GM21423 (cell line): ENCODE measurements at regions not wholly inside any gene's neighbourhood (a gene's known extent, or its start where the extent isn't known, plus 50 kb on each side); places are given as distances from the start of the nearest gene placed in this dataset.
"Not testable (repeated sequence)": the region's sequence is repeated elsewhere in the genome, so short reads cannot be mapped to it uniquely, and the experiment has no call there.

Experiments
- ATAC-seq: cut with Tn5 transposase; IDR thresholded peaks from one replicate; pipeline ENCODE4 v1.9.1; 2021; ENCODE audit warnings: mild to moderate bottlenecking, moderate library complexity; ENCODE audit not compliant: unreplicated experiment

DNA sequence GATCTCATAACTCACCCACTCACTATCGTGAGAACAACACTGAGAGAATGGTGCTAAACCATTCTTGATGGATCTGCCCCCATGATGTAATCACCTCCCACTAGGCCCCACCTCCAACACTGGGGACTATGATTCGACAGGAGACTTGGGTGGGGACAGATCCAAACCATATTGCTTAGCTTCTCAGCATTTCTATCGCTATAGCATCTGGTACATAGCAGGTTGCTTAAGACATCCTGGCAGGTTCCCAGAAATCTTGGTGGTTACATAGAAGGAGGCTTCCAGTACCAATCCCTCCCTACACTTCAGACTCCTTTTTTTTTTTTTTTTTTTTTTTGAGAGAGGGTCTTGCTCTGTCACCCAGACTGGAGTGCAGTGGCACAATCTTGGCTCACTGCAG is 487.8 kb downstream of the EDEM1 start:
- no peak for ATAC-seq

DNA sequence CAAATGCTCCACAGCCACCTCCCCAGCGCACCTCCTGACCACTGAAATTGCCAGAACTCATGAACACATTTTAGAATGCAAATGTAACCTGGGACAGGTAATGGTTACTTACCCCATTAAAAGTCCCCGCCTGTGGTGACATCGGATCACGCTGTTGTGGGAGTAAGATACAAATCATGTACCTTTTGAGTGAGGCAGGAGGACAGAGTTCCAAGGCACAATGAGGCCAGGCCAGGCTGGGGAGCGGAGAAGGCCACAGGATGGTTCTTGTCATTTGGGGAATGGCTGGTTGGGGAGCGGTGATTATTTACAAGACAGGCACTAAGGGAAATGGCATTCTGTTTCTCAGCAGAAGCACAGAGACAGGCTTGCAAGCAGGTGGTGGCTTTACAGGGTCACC is 490.0 kb downstream of the EDEM1 start:
- no peak for ATAC-seq

DNA sequence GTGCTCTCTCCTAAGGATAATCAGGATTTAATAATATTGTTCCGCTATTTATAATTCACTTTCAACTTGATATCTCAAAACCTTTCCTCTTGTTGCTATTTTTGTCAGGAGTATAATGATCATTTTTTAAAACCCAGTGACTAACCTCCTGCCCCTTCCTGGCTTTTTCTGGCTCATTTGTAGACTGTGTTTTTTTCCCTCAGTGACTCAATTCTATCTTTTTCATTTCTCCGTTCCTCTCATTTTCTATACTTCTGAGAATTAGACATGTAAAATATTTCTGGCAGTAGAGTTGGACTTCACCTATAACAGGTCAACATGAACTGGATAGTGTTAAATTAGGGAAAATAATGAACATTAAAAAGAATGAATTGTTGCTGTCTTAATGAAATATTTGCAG is 490.7 kb downstream of the EDEM1 start:
- ATAC-seq: no peak

DNA sequence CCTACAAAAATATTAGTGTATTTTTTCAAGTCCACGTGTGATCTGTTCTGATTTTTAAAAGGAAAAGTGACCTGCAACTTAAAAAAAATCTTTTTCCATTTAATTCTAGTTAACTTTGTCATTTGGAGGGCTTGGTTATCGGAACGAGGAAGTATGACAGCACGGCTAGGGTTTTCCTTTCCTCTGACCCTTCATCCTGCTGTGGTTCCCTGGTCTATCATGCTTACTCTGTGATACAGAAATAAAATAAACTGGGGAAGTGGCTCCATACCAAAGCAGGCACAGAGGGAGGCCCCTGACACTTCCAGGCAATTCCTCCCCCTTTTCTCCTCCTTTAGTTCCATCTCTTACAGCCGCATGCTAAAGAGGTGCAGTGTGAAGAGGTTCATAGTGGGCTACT is 491.3 kb downstream of the EDEM1 start:
- ATAC-seq: no peak

DNA sequence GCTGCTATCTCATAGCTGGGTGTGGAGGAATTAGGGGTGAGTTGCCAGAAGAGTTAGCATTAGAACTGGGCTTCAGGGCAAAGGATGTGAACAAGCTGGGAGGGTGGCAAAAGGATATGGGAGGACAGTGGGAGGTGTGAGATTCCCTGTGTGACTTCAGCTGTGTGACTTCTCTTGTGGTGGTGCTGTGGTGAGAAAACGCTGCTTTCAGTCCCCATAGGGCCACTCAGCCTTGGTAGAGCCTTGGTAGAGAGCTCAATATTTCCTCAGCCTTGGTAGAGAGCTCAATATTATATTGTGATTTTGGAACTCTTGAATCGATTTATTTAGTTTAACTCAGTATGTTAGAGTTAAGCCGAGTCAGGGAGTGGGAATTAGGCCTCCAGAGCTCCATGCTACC is 499.7 kb downstream of the EDEM1 start:
- no peak for ATAC-seq

DNA sequence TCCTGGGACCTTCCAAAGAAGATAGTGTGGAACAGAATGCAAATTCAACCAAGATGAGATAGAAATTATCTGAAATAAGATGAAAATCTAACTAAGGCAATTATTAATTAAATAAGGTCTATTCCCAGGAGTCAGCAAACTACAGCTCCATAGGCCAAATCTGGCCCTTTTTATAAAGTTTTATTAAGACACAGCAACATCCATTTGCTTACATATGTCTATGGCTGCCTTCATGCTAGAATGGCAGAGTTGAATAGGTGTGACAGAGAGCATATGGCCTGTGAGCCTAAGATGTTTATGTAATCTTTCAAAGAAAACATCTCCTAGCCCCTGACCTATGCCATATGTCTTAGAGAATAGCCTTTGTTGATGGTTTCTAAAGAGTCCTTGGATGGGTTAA is 503.0 kb downstream of the EDEM1 start:
- no peak for ATAC-seq

DNA sequence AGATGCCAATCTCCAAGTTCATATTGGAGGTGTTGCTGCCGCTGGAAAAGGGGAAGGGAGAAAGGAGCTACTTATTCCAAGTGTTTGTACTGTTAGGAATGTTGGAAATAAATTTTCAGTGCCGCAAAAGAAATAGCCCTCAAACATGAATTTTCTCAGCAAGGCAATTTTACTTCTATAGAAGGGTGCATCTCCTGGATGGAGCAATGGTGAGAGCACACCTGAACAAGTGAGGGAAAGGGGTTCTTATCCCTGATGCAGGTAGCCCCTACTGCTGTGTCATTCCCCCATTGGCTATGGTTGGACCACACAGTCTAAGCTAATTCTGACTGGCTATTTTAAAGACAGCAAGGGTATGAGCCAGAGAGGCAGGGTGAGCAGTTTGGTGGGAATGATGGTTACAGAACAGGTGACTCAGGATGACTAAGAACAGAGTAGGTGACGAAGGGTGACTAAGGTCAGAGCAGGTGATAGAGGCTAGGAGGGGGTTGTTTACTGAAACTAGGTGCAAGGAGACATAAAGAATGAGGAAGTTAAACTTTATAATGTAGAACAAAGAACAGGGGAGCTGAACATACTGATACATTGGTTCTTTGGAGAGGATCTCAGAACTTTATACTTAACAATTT is 503.5 kb downstream of the EDEM1 start:
- ATAC-seq: no peak

DNA sequence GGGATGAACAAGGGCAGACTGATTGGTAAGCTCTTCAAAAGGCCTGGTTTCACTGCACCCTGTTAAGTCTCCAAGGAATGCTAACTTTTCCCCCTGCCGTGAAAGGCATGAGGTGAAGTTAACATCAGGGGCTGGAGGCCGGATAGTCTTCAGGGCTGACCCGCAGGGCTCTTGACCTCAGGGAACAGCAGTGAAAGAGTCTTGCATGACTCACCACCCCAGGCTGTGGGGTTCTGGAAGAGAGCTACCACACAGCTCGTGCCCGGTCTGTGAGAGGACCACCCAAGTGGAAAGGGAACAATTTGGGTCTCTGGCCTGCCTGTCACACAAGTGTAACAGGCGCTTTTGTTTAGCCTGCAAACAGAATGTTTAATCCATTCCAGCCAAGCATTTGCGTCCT is 504.9 kb downstream of the EDEM1 start:
- ATAC-seq: no peak

DNA sequence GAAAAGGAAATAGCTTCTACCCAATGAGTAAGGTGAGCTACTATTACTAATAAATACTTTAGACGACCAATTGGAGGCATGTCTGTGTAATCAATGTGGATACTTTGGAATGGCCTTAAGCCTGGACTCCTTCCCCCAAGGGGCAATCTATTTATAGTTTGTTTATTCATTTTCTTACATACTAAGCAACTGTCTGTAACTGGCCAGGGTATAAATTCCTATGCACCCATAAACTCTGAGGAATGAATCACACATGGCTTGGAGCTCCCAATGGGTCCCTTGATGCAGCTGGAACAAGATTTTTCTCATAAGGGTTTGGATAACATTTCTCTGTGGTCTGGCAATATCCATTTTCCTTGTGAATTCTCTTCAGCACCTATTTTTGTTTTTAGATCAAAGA is 506.8 kb downstream of the EDEM1 start:
- ATAC-seq: no peak

DNA sequence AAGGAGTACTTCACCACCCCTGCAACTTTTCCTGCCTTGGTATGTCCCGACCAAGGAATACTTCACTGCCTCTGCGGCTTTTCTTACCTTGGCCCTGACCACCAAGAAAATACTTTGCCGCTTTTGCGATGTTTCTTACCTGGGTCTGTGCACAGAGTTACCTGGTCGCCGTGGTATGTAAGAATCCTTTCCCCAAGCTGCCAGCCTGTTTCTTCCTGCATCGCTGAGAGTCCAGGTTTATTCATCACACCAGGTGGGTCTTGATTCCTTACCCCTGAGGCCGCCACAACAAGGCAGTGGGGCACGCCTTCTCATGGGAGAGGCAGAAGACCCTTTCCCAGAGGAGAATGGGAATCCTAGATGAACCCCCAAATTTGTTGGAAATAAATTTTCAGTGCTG is 511.3 kb downstream of the EDEM1 start:
- no peak for ATAC-seq

DNA sequence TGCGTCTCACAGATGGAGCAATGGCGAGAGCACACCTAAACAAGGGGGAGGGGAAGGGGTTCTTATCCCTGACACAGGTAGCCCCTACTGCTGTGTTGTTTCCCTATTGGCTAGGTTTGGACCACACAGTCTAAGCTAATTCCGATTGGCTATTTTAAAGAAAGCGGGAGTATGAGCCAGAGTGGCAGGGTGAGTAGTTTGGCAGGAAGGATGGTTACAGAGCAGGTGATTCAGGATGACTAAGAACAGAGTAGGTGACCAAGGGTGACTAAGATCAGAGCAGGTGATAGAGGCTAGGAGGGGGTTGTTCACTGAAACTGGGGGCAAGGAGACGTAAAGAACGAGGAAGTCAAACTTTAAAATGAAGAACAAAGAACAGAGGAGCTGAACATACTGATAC is 511.8 kb downstream of the EDEM1 start:
- ATAC-seq: no peak

DNA sequence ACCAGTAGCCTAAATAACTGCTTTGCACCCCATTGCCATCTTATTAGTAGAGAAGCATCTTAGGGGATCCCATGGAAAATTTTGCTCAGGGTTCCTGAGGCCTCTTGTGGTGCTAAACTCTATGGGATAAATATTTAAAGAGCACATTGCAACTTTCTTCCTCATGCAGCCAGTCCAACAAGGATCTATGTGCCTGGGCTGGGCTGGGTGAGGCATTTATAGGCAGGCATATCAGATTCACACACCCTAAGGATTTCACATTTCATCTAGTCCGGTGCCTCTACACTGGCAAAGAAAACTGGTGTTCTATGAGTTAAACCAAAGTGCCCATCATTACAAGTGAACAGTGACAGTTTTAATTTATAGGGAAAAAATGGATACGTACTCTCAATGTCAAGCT is 512.3 kb downstream of the EDEM1 start:
- ATAC-seq: no peak

DNA sequence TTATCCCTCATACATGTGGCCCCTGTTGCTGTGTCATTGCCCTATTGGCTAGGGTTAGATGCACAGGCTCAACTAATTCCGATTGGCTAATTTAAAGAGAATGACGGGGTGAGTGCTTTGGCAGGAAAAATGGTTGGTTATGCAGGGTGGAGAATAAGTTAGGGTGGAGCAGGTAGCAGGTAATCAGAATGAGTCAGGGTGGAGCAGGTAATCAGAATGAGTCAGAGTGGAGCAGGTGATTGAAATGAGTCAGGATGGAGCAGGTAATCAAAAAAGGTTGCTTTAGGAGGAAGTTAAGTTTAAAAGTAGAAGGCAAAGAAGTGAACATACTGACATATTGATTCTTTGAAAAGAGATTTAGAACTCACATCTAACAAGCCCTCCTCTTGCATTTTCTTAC is 513.5 kb downstream of the EDEM1 start:
- not testable (repeated sequence) for ATAC-seq

DNA sequence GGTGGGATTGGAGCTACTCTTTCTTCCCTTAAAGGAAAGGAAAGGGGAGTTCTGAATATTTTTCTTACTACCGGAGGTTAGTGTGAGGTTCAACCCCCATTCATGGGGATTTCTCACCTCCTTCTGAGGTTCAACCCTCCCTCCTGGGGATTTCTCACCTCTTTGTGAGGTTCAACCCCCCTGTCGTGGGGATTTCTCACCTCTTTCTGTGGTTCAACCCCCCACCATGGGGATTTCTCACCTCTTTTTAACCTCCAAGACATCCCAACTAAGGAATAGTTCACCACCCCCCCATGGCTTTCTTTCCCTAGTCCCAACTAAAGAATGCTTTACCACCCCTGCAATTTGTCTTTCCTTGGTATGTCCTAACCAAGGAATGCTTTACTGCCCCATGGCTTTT is 520.3 kb downstream of the EDEM1 start:
- no peak for ATAC-seq

DNA sequence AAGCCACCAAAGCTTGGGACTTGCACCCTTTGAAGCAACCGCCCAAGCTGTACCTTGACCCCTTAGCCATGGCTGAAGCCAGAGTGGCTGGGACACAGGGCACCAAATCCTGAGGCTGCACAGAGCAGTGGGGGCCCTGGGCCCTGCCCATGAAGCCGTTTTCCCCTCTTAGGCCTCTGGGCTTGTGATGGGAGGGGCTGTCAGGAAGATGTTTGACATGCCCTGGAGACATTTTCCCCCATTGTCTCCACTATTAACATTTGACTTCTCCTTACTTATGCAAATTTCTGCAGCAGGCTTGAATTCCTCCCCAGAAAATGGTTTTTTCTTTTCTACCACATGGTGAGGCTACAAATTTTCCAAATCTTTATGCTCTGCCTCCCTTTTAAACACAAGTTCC is 522.2 kb downstream of the EDEM1 start:
- no peak for ATAC-seq

DNA sequence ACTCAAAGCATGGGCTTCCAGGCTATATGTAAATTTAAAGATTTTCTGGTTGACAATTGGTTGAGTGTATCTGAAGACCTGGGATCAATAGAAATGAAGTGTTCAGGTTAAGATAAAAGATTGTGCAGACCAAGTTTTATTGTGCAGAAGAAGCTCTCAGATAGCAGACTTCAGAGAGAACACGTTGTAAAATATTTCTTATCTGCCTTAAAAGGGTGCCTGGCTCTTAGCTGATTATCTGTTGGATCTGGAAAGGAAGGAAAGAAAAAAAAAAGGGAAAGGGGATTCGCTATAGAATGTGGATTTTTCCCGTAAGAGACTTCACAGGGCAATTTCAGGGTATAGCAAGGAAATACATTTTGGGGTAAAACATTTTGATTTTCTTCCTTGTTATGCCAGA is 523.2 kb downstream of the EDEM1 start:
- ATAC-seq: no peak

DNA sequence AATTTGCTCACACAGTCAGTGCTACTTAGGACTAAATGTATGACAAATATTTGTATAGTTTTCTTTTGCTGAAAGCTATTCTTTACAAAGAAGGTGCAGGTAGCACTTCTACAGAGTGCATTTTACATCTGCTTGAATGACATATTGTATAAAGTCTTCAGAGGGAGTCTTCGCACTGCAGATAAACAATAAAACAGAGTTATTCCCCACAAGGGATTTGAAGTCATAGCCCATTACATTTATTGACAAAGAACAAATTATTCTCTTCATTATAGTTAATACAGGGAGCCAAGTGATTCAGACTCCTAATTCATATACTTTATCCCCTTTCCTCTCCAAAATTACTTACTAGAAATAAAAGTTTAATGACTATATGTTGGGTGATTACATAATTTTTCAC is 529.7 kb downstream of the EDEM1 start:
- ATAC-seq: no peak

DNA sequence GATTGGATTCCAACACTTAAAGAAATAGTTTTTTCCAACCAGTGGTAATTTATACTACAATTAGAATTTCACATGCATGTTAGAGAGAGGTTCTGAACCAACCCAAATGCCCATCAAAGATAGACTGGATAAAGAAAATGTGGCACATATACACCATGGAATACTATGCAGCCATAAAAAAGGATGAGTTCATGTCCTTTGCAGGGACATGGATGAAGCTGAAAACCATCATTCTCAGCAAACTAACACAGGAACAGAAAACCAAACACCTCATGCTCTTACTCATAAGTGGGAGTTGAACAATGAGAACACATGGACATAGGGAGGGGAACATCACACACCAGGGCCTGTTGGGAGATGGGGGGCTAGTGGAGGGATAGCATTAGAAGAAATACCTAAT is 532.2 kb downstream of the EDEM1 start:
- not testable (repeated sequence) for ATAC-seq

DNA sequence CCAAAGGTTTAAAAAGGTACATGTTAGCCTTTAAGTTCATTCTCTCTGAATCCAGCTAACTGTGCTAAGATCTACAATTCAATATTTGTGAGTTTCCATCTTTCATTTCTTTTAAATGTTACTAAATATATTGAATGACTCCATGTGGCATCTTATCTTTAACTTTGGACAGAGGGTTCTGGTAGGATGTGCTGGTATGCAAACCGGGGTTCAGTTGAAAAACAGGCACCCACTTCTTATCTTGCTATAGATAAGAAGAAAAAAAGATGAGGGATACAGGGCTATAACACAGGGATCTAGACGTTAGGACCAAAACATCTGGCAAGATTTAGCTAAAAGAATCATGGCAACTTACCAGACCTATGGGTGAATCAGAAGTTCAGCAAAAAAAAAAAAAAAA is 538.3 kb downstream of the EDEM1 start:
- ATAC-seq: no peak

DNA sequence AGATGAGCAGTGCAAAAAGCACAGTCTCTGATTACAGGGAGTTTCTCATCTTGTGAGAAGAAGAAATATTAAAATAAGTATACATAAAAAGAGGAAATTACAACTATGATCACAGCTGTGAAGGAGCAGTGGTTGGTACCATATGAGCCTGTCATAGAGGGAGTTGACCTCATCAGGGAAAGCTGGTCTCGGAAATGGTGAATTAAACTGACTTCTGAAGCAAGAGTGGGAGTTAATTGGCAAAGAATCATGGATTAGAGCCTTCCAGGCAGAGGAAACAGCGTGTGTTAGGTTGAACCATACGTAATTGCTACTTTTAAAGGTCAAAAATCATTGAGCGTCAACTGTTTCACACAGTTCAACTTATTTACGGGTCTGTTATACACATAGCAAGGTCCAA is 539.1 kb downstream of the EDEM1 start:
- no peak for ATAC-seq

DNA sequence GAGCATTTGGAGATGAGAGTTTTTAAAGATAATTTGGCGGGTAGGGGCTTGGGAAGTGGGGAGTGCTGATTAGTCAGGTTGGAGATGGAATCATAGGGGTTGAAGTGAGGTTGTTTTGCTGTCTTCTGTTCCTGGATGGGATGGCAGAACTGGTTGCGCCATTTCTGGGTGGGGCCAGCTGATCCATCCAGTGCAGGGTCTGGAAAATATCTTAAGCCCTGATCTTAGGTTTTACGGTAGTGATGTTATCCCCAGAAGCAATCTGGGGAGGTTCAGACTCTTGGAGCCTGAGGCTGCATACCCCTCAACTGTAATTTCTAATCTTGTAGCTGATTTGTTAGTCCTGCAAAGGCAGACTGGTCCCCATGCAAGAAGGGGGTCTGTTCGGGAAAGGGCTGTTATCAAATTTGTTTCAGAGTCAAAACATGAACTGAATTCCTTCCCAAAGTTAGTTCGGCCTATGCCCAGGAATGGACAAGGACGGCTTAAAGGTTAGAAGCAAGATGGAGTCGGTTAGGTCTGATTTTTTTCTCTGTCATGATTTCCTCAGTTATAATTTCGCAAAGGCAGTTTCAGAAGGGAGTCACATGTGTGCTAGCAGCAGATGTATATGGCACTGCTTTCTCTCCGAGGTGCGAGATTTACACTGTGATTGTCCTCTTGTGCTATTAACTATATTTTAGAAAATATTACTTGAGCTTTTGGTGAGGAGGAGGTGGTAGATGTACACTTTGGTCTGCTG is 540.4 kb downstream of the EDEM1 start:
- no peak for ATAC-seq

DNA sequence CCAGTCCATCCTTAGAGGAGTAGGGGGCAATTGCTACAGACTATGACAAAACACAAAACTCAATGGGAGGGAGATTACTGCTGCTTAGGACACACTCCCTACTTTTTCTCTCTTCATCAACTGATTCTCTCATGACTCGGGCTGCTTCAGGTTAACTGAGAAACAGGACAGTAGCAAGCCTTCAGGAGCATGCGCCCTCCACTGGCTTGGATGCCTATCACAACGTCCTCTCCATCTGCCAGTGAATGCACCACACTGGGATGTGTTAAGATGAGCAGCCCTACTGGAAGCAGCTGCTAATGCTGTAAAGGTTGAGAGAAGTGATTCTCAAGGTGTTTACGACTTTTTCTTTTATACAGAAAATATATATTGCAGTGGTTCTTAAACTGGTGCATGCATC is 542.3 kb downstream of the EDEM1 start:
- ATAC-seq: no peak

DNA sequence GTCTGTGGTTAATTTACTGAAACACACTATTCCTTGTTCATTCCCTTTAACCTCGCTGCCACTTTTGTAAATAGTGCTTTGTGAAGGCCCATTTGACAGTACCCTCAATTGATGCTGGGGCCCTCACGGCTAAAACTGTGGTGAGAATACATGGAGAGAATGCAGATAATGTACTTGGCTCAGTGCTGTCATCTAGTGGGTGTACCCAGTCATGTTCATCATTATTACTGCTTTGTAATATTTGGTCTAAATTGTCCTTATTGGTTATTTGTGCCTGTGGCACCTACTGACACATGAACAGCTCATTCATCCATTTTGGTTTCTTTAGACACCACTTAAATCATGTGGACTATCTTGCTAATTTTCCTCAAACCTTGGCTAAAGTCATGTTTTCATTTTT is 543.6 kb downstream of the EDEM1 start:
- ATAC-seq: no peak
